ENCODE measurements at regions not wholly inside any gene's neighbourhood (a gene's known extent, or its start where the extent isn't known, plus 50 kb on each side); places are given as distances from the start of the nearest gene placed in this dataset.

DNA sequence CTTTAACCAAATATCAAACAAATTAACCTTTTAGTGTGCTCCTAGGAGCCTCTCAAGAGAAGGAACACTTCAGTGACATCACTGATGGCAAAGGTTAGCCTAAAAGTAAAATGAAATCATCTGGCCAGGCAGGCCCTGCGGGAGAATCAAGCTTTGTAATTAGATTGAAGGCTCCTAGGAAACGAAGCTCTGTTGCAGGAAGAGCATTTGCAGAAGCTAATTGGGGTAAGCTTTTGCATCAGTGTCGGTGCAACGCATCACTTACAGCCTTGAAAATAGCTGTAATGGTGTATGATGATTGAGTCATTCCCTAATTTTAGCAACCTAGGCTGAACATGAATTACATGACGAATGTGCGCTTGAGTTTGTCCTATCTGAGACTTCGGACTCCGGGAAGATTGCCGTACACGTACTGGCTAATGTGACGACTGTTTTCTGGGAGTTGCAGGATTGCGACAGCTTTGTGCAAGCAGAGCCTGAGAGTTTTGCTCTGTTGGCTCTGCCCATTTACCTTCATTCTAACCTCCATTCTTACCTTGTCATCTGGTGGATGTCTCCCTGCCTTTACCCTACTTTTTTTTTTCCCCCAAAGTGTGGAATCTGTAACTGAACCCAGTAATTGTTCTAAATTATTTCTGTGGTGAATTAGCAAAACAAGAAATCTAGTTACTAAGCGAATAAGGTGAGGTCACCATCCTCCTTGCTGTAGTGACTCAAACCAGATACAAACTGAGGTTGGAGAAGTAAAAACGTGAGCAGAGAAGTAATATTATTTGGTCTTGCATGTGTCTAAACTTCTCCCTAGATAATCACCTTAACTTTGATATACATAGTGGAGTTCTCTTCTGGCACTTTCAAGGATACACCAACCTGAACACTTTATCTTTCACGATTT lies 675.9 kb upstream of the CITED2 start:
- Histone ChIP-seq H3K4me3 (no peak overlapping the region), H3K4me1 (ENCODE audit: insufficient read depth) (peaks cover 13% of the 10 kb centered on the region), H3K4me2 (no peak overlapping the region), H3K9me3 (ENCODE audit: low read depth) (no peaks in the 10 kb centered on the region), H3K36me3 (replicated peaks; ENCODE audit: insufficient read depth, low read depth) (no peaks in the 10 kb centered on the region), H2AFZ (no peak overlapping the region), H4K20me1 (ENCODE audit: insufficient read depth, poor library complexity, severe bottlenecking) (no peaks in the 10 kb centered on the region), H3K27ac (peak overlapping the region; percentile 72), H3K79me2 (no peaks in the 10 kb centered on the region), H3K27me3 (no peaks in the 10 kb centered on the region), H3K9me2 (replicated peaks; ENCODE audit: insufficient read depth) (no peaks in the 10 kb centered on the region)
- WGBS (ENCODE audit: low lambda C conversion rate, missing lambda C conversion rate): 77% methylated on average over 15 of the region's 15 CpGs
- TF ChIP-seq, protein P1, sequence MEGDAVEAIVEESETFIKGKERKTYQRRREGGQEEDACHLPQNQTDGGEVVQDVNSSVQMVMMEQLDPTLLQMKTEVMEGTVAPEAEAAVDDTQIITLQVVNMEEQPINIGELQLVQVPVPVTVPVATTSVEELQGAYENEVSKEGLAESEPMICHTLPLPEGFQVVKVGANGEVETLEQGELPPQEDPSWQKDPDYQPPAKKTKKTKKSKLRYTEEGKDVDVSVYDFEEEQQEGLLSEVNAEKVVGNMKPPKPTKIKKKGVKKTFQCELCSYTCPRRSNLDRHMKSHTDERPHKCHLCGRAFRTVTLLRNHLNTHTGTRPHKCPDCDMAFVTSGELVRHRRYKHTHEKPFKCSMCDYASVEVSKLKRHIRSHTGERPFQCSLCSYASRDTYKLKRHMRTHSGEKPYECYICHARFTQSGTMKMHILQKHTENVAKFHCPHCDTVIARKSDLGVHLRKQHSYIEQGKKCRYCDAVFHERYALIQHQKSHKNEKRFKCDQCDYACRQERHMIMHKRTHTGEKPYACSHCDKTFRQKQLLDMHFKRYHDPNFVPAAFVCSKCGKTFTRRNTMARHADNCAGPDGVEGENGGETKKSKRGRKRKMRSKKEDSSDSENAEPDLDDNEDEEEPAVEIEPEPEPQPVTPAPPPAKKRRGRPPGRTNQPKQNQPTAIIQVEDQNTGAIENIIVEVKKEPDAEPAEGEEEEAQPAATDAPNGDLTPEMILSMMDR (IDR thresholded peaks at IDR 0.05; ENCODE audit: poor library complexity): no peak
- TF ChIP-seq EZH2 (IDR thresholded peaks at IDR 0.05; ENCODE audit: borderline replicate concordance): no peak
- TF ChIP-seq EZH2phosphoT487 (IDR thresholded peaks at IDR 0.05; ENCODE audit: low read depth, severe bottlenecking, unreplicated experiment): no peak
- DNase-seq (ENCODE audit: low spot score): peak; percentile 40

DNA sequence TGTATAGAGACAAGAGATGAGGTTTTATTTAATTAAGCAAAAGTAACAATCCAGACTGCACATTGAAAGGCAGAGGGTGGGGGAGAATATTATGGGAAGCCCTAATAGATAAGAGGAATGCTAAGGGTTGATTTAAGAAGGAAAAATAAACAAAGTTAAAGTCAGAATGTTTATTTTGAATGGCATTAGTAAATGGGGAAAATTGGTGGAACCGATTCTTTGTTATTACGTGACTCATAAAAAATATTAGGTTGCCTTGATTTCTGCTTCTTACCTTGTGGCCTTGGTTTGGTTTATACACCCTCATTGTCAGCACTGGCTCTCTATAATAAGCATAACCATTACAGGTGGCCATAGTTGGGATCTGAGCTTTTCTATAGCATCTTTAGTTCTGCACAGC lies 674.8 kb upstream of the CITED2 start:
- Histone ChIP-seq H4K20me1 (ENCODE audit: insufficient read depth, poor library complexity, severe bottlenecking) (no peaks in the 10 kb centered on the region), H3K27me3 (no peaks in the 10 kb centered on the region), H2AFZ (no peak overlapping the region), H3K36me3 (replicated peaks; ENCODE audit: insufficient read depth, low read depth) (no peaks in the 10 kb centered on the region), H3K4me3 (no peak overlapping the region), H3K4me1 (ENCODE audit: insufficient read depth) (peaks cover 13% of the 10 kb centered on the region), H3K79me2 (no peaks in the 10 kb centered on the region), H3K9me3 (ENCODE audit: low read depth) (no peaks in the 10 kb centered on the region), H3K27ac (no peak overlapping the region), H3K9me2 (replicated peaks; ENCODE audit: insufficient read depth) (no peaks in the 10 kb centered on the region), H3K4me2 (no peak overlapping the region)
- no peak for DNase-seq (ENCODE audit: low spot score)
- TF ChIP-seq, protein P1 (IDR thresholded peaks at IDR 0.05; ENCODE audit: poor library complexity): no peak
- TF ChIP-seq EZH2 (IDR thresholded peaks at IDR 0.05; ENCODE audit: borderline replicate concordance): no peak
- no peak for TF ChIP-seq EZH2phosphoT487 (IDR thresholded peaks at IDR 0.05; ENCODE audit: low read depth, severe bottlenecking, unreplicated experiment)
- 60% methylated on average over 2 of the region's 2 CpGs for WGBS (ENCODE audit: low lambda C conversion rate, missing lambda C conversion rate)

DNA sequence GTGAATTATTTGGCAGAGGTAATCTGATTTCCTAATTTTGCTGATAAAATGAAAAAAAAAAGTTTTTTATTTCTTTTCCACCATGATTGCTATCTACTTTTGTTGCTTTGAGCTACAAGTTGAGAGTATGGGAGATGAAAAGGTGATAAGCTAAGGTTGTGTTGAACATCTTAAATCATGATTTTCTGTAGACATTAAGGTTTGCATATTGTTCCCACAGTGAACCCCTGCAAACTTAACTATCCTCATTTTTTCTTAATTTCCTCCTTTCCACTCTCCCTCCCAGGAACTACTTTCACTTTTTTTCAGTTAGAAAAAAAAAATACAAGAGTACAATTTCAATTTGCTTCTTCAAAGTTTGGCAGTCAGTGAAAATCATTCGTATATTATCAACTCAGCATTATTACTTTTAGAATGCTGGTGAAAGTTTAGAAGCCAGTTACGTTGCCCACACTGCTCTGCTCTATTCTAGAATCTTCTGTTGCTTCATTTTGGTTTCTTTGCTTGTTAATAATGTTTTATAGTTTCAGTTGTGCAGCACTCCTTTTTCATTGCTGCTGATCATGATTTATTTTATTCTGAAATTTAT lies 673.8 kb upstream of the CITED2 start:
- no peak overlapping the region for H3K4me3 ChIP-seq
- no peak overlapping the region for H2AFZ ChIP-seq
- no peak overlapping the region for H3K4me2 ChIP-seq
- WGBS (ENCODE audit: low lambda C conversion rate, missing lambda C conversion rate): 48% methylated on average over 2 of the region's 2 CpGs
- no peaks in the 10 kb centered on the region for H3K36me3 ChIP-seq (replicated peaks; ENCODE audit: insufficient read depth, low read depth)
- H4K20me1 ChIP-seq (ENCODE audit: insufficient read depth, poor library complexity, severe bottlenecking): no peaks in the 10 kb centered on the region
- no peaks in the 10 kb centered on the region for H3K27me3 ChIP-seq
- no peak overlapping the region for H3K27ac ChIP-seq
- no peak for TF ChIP-seq EZH2 (IDR thresholded peaks at IDR 0.05; ENCODE audit: borderline replicate concordance)
- TF ChIP-seq, protein P1 (IDR thresholded peaks at IDR 0.05; ENCODE audit: poor library complexity): no peak
- no peak for TF ChIP-seq EZH2phosphoT487 (IDR thresholded peaks at IDR 0.05; ENCODE audit: low read depth, severe bottlenecking, unreplicated experiment)
- no peak for DNase-seq (ENCODE audit: low spot score)
- no peaks in the 10 kb centered on the region for H3K9me3 ChIP-seq (ENCODE audit: low read depth)
- H3K4me1 ChIP-seq (ENCODE audit: insufficient read depth): peaks cover 13% of the 10 kb centered on the region
- H3K9me2 ChIP-seq (replicated peaks; ENCODE audit: insufficient read depth): no peaks in the 10 kb centered on the region
- no peaks in the 10 kb centered on the region for H3K79me2 ChIP-seq

Data from hepatocyte (in vitro differentiated cells).